OCI-M2 (cell line): ENCODE measurements at regions not wholly inside any gene's neighbourhood (a gene's known extent, or its start where the extent isn't known, plus 50 kb on each side); places are given as distances from the start of the nearest gene placed in this dataset.

ENCODE experiments used
- DNase-seq: peaks from one replicate; lab custom pipeline; 2025; ENCODE audit not compliant: unreplicated experiment; lab: John Stamatoyannopoulos, UW

- DNase-seq, result no peak
These were observed 115.0 kb upstream of the DCBLD2 start for GRCh38 chr3:99016452-99016851.

GRCh38 chr3:99013777-99014315, 112.4 kb upstream of the DCBLD2 start:
- DNase-seq, result no peak

GRCh38 chr3:99013077-99013476, 111.6 kb upstream of the DCBLD2 start:
- DNase-seq, result no peak

- no peak for DNase-seq
These were observed 110.6 kb upstream of the DCBLD2 start for GRCh38 chr3:99012051-99012450.

GRCh38 chr3:99009851-99010250, 108.4 kb upstream of the DCBLD2 start:
- DNase-seq, result no peak

DNA sequence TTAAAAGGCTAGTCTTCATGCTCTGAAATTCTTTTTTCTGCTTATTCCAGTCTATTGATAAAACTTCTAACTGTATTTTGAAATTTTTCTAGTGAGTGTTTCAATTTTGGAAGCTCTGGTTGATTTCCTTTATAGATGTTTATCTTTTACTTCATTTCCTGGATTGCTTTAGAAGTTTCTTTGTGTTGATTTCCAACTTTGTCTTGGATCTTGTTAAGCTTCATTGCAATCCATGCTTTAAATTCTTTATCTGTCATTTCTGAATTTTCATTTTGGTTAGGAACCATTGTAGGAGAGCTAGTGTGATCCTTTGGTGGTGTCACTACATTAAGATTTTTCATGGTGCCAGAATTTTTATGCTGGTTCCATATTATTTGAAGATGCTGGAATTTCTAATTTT, 105.2 kb upstream of the DCBLD2 start:
- no peak for DNase-seq

- no peak for DNase-seq
These were observed 98.2 kb upstream of the DCBLD2 start for GRCh38 chr3:98999675-99000074.

- no peak for DNase-seq
These were observed 92.8 kb upstream of the DCBLD2 start for GRCh38 chr3:98994128-98994762.

DNA sequence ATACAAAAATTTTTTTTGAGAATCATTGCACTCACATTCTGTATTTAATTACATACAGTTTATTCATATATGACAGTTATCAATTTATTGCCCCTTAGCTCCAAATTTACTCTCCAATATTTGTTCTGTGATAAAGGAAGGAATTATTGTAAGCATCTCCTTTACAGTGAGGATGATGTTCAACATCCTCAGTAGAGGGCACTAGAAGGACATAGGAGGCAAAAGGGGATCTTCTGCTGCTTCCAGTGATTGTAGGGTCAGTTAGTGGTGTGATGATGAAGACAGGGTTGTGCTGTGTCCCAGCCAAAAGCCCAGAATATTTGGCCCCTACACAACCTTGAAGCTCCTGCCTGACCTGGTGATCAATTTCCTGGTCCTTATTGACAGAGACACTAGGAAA, 89.9 kb upstream of the DCBLD2 start:
- DNase-seq, result no peak

GRCh38 chr3:98990657-98991056, 89.2 kb upstream of the DCBLD2 start:
- no peak for DNase-seq

DNA sequence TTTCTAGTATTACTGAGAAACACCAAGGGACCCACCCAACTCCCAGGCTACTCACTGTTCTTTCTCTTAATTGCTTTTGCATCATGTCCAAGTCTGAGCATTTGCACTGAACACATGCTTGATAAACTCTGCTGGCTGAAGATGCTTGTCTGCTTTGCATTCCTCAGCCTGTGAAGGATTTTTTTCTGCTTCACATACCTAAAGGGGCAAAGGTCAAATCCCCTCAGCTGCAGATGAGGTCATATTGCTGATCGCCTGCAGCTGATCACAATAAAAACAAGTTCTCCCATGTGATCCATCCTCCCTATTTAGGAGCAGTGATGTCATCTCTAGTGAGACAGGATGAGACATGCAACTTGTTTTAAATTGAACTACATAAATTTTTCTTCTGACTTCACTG, 84.6 kb upstream of the DCBLD2 start:
- DNase-seq, result no peak

DNA sequence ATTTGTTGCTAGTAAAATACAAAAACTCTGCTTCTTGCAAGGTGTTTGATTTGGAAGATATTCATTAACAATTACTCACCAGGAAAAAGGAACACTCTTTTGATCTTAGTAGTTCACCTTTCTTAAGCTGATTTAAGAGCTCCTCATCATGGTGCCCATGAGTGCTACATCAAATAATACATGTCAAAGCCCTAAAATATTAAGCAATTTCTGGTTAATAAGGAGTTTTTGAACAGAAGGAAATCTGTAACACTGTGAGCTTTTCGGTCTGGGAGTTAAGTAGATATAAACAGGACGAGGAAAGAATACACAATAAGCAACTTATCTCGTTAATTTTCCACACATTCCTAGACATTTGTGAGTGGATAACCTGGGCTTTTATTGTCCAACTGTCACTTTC, 83.9 kb upstream of the DCBLD2 start:
- DNase-seq, result no peak

GRCh38 chr3:98984024-98984423, 82.5 kb upstream of the DCBLD2 start:
- DNase-seq, result no peak

- no peak for DNase-seq
These were observed 80.9 kb upstream of the DCBLD2 start for GRCh38 chr3:98982351-98982750.

DNA sequence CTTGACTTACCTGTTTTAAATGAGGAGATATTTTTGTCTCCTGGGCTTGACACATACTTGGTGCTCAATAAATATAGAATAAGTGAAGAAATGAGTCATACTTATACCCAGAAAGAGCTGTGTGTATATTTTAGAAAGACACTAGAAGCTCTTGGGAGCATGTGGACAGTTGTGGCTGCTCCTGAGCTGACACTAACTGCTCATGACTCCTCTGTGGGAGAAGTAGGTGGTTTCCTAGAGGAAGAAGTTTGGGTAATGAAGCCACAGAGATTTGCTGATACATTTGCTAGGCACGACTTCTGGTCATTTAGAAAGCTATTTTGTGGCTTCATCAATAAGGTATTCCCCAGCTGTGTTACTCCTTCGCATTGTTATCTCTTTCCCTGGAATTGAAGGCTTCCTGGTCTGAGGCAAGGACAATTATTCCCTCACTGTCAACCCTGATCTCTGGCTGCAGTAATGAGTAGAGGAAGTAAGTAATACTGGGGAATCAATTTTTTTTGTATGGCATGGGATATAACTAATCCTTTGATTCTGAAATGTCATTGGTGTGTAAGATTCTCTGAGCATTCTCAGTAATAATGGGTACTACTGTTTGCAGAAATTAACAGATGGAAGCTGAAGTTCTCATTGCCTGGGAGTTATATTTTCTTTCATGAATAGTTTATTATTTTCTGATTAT, 79.6 kb upstream of the DCBLD2 start:
- no peak for DNase-seq

- DNase-seq, result no peak
These were observed 77.8 kb upstream of the DCBLD2 start for GRCh38 chr3:98979296-98979695.

DNA sequence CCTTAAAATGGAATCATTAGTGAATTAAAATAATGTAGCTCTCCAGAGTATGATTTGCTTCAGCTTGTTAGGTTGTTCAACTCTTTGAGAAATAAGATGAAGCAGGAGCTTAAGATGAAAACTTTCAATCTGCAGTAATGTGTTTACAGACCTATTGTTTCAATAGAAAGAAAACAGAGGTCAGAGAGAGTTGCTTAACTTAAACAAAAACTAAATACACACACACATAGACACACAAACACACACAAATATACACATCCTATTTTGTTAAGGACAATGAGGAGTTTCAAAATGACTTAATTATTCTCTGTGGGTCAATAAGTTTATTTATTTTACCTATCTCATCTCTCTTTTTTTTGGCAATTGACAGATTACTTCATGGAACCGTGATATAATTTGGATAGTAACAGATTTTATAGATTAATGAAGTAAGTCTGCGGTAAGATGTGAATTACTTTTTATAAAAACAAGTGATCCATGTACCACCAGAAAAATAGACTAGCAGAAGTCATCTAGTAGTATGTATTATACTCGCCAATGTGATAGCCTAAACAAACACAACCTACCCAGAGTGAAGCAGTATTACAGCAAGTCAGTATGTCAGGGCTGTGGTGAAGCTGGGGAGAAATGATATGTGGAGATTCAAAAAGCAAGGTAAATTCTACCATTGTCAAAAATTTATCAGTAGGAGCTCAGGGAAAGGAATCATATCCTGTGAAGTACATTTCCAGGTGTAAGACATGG, 76.7 kb upstream of the DCBLD2 start:
- DNase-seq, result no peak

DNA sequence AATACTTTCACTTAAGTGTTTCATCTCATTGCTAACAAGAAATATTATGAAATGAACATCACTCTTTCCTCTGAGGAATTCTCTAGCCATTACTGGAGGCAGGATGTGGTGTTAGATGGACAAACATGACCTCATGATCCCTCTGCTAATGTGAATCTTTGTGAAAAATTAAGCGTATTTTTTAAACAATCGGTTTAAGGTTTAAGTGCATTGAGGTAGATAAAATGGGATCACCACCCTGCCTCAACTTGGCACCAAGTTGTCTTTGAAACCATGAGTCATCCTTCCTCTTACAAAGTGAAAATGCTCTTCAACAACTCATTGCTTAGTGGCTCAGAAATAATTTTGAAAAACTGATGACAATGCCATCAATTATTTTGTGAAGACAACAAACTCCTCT, 76.0 kb upstream of the DCBLD2 start:
- DNase-seq, result no peak

GRCh38 chr3:98974442-98974841, 72.9 kb upstream of the DCBLD2 start:
- DNase-seq, result no peak

GRCh38 chr3:98972720-98973119, 71.2 kb upstream of the DCBLD2 start:
- no peak for DNase-seq

- DNase-seq, result no peak
These were observed 70.7 kb upstream of the DCBLD2 start for GRCh38 chr3:98972155-98972554.

DNA sequence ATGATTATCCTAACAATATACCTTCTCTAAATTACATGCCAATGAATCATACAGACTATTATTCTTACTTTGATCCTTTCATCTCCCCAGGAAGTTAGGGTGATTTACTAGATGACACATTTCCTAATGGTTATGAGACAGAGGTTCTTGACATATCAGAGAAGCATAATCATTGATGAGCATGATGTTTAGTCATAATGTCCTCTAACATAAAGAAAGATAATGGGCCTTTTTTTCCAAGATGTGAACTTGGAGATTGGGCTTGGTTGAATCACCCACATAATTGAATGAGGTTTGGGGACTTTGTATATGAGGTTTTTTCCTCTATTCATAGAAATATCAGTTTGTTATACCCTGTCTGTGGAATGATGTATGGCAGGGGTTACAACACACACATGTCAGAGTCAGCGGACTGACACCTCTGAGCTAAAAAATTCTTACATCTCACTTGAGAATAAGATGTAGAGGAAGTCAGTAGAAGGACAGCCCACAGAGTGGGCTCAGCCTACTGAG, 69.7 kb upstream of the DCBLD2 start:
- no peak for DNase-seq
